Right atrium auricular region (tissue), 2 donors: ENCODE measurements at regions not wholly inside any gene's neighbourhood (a gene's known extent, or its start where the extent isn't known, plus 50 kb on each side); places are given as distances from the start of the nearest gene placed in this dataset.

Experiments
- DNase-seq: peaks from one replicate; pipeline ENCODE4 v3.0.0-alpha.2; 2019; ENCODE audit warnings: low spot score
- H3K27ac ChIP-seq, 2 donors: fragments of 200-600 bp; sonication (generic); 1 replicate in 1 of 2; 2 replicates in 1 of 2; pipeline ENCODE4 v1.5.1; 2016 to 2019
- H3K27me3 ChIP-seq, 2 donors: fragments of 200-600 bp; sonication (generic); one replicate each; pipeline versions ENCODE4 v1.5.1 to v1.6.0; 2017 to 2019
- H3K36me3 ChIP-seq: fragments of 200-600 bp; sonication (generic); one replicate; pipeline ENCODE4 v1.5.1; 2016
- H3K4me1 ChIP-seq, 2 donors: fragments of 200-600 bp; sonication (generic); one replicate each; pipeline versions ENCODE4 v1.5.1 to v1.6.0; 2017 to 2019
- H3K4me3 ChIP-seq, 2 donors: fragments of 200-600 bp; sonication (generic); 1 replicate in 1 of 2; 2 replicates in 1 of 2; pipeline ENCODE4 v1.5.1; 2017 to 2019; ENCODE audit warnings: mild to moderate bottlenecking in 1 of 2, moderate library complexity in 1 of 2
- H3K9me3 ChIP-seq, 2 donors: fragments of 200-600 bp; sonication (generic); one replicate each; pipeline ENCODE4 v1.5.1; 2019
- CTCF ChIP-seq, 2 donors: fragments of 200-600 bp; sonication (generic); IDR thresholded peaks; one replicate each; pipeline ENCODE4 v1.5.1; 2019; ENCODE audit warnings: antibody characterized with exemption in 2 of 2

- TF ChIP-seq CTCF (IDR thresholded peaks at IDR 0.05), result no peak
- Histone ChIP-seq H3K27me3 (no peaks in the 10 kb centered on the region), H3K27ac (no peak overlapping the region), H3K9me3 (no peaks in the 10 kb centered on the region), H3K36me3 (no peaks in the 10 kb centered on the region), H3K4me1 (no peaks in the 10 kb centered on the region), H3K4me3 (no peak overlapping the region)
- no peak for DNase-seq
Observed at GRCh38 chr12:87836190-87836589, 193.0 kb downstream of the C12orf50 start.

- Histone ChIP-seq H3K4me3 (no peak overlapping the region), H3K36me3 (no peaks in the 10 kb centered on the region), H3K4me1 (no peaks in the 10 kb centered on the region), H3K9me3 (no peaks in the 10 kb centered on the region), H3K27me3 (no peaks in the 10 kb centered on the region), H3K27ac (no peak overlapping the region)
- TF ChIP-seq CTCF (IDR thresholded peaks at IDR 0.05), result no peak
- no peak for DNase-seq
Observed at GRCh38 chr12:87828382-87828973, 200.7 kb downstream of the C12orf50 start.

- no peaks in the 10 kb centered on the region for H3K36me3 ChIP-seq
- H3K9me3 ChIP-seq, result no peaks in the 10 kb centered on the region
- no peak overlapping the region for H3K4me3 ChIP-seq
- no peaks in the 10 kb centered on the region for H3K27me3 ChIP-seq
- no peak overlapping the region for H3K27ac ChIP-seq
- DNase-seq, result no peak
- H3K4me1 ChIP-seq, result no peaks in the 10 kb centered on the region
- TF ChIP-seq CTCF (IDR thresholded peaks at IDR 0.05), result no peak
Observed at GRCh38 chr12:87827638-87828264, 201.4 kb downstream of the C12orf50 start.

- no peaks in the 10 kb centered on the region for H3K36me3 ChIP-seq
- DNase-seq, result no peak
- H3K27ac ChIP-seq, result no peak overlapping the region
Observed at GRCh38 chr12:87822923-87823322, 206.3 kb downstream of the C12orf50 start.

GRCh38 chr12:87820524-87821202, 208.5 kb downstream of the C12orf50 start:
- no peak overlapping the region for H3K4me3 ChIP-seq
- DNase-seq, result no peak
- no peaks in the 10 kb centered on the region for H3K36me3 ChIP-seq
- no peaks in the 10 kb centered on the region for H3K27me3 ChIP-seq
- no peak overlapping the region for H3K27ac ChIP-seq
- no peaks in the 10 kb centered on the region for H3K4me1 ChIP-seq
- H3K9me3 ChIP-seq, result no peaks in the 10 kb centered on the region
- no peak for TF ChIP-seq CTCF (IDR thresholded peaks at IDR 0.05)

More at GRCh38 chr12:87822923-87823322, 206.3 kb downstream of the C12orf50 start:
- H3K4me3 ChIP-seq, result no peak overlapping the region
- no peaks in the 10 kb centered on the region for H3K9me3 ChIP-seq
- TF ChIP-seq CTCF (IDR thresholded peaks at IDR 0.05), result no peak
- no peaks in the 10 kb centered on the region for H3K4me1 ChIP-seq
- H3K27me3 ChIP-seq, result no peaks in the 10 kb centered on the region
